A673 (cell line): ENCODE measurements at regions not wholly inside any gene's neighbourhood (a gene's known extent, or its start where the extent isn't known, plus 50 kb on each side); places are given as distances from the start of the nearest gene placed in this dataset.
A peak's percentile ranks its signal among the peaks of the same experiment; 100 is the strongest.

Experiments
- BruUV-seq: library from RNA; stranded (reverse); fragments of 400-500 nt; replicated peaks from 2 replicates; lab custom pipeline; 2021; lab: Mats Ljungman, UMichigan
- CTCF ChIA-PET: fragments of 300-600 bp; sonication (Branson Sonifier 250); formaldehyde crosslinking; loops from one replicate; lab custom pipeline; 2022; ENCODE audit warnings: antibody characterized with exemption; lab: Charles Lee
- POLR2A ChIA-PET: fragments of 300-600 bp; sonication (Branson Sonifier 250); formaldehyde crosslinking; loops from one replicate; lab custom pipeline; 2022; ENCODE audit warnings: antibody characterized with exemption; ENCODE audit not compliant: low non-redundant PET; lab: Charles Lee
- DNase-seq: peaks from one replicate; pipeline ENCODE4 v3.0.0-alpha.2; 2015; ENCODE audit warnings: low spot score
- H3K27ac ChIP-seq: fragments of 200-600 bp; sonication (generic); 2 replicates; pipeline ENCODE4 v1.5.1; 2016; ENCODE audit warnings: mixed run types, low read depth, mild to moderate bottlenecking, mixed read lengths, antibody characterized with exemption, low read length; ENCODE audit not compliant: poor library complexity, severe bottlenecking
- H3K27me3 ChIP-seq: fragments of 200-600 bp; sonication (generic); replicated peaks from 2 replicates; pipeline ENCODE4 v1.6.1; 2017; ENCODE audit warnings: mixed run types, low read depth, mild to moderate bottlenecking, mixed read lengths, antibody characterized with exemption, low read length; ENCODE audit not compliant: insufficient read depth, poor library complexity
- H3K36me3 ChIP-seq: fragments of 200-600 bp; sonication (generic); 2 replicates; pipeline ENCODE4 v1.6.1; 2016; ENCODE audit warnings: mixed run types, mild to moderate bottlenecking, mixed read lengths, antibody characterized with exemption, low read length; ENCODE audit not compliant: insufficient read depth, poor library complexity, severe bottlenecking
- H3K4me1 ChIP-seq: fragments of 200-600 bp; sonication (generic); 2 replicates; pipeline ENCODE4 v1.6.1; 2017; ENCODE audit warnings: mixed run types, mild to moderate bottlenecking, mixed read lengths, antibody characterized with exemption, low read length; ENCODE audit not compliant: insufficient read depth, poor library complexity, severe bottlenecking
- H3K4me3 ChIP-seq: fragments of 200-600 bp; sonication (generic); 2 replicates; pipeline ENCODE4 v1.5.1; 2016; ENCODE audit warnings: low read depth, mixed run types, mild to moderate bottlenecking, mixed read lengths, low read length; ENCODE audit not compliant: poor library complexity, severe bottlenecking
- H3K9me3 ChIP-seq: fragments of 200-600 bp; sonication (generic); 2 replicates; pipeline ENCODE4 v1.6.1; 2016; ENCODE audit warnings: mixed run types, low read depth, mild to moderate bottlenecking, mixed read lengths, antibody characterized with exemption, low read length; ENCODE audit not compliant: poor library complexity, severe bottlenecking
- EZH2 ChIP-seq: fragments of 200-600 bp; sonication (generic); IDR thresholded peaks from 2 replicates; pipeline ENCODE4 v1.6.1; 2017; ENCODE audit warnings: borderline replicate concordance, low read depth, mild to moderate bottlenecking, mixed read lengths, antibody characterized with exemption, low read length; ENCODE audit not compliant: poor library complexity, severe bottlenecking
- intact Hi-C: fragments of 100-400 bp; cut with micrococcal nuclease; formaldehyde crosslinking; loops from one replicate; pipeline ENCODE4 v1.10.0; 2022; ENCODE audit not compliant: unreplicated experiment
- TF ChIP-seq, protein P1 (sequence below): fragments of 300-800, 200-600 bp; sonication (generic); conservative IDR thresholded peaks from 2 replicates; pipeline ENCODE4 v1.5.1; 2017; ENCODE audit warnings: low read depth, mild to moderate bottlenecking, antibody characterized with exemption, low read length, moderate library complexity, mixed read lengths

DNA sequence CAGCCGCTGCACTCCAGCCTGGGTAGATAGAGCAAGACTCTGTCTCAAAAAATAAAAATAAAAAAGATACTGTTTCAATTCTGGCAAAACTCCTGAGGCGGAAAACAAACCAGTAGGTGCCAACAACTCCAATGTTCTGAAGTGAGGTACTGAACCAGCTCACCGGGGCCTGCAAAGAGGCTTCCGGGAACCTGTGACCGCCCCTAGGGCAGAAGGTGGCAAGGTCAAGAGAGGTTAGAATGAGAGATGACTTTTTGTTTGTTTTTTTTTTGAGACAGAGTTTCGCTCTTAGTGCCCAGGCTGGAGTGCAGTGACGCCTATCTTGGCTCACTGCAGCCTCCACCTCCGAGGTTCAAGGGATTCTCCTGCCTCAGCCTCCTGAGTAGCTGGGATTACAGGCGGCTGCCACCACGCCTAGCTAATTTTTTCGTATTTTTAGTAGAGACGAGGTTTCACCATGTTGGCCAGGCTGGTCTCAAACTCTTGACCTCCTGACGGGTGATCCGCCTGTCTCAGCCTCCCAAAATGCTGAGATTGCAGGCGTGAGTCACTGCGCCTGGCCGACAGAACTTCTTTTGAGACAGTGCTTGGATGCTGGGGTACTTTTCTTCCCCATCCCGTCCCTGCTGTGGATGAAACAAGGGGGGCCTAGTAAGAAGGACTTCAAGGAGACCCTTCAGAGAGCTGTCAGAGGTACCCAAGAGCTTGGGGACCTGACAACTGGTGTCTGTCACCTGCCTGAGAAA is 91.9 kb upstream of the SLC25A33 start:
- ChIA-PET POLR2A (interaction anchor here (0.7 kb wide), 1 partner anchor 146 kb away, joined by 4 read pairs; no protein-coding TSS in a partner anchor), CTCF (no interaction called here)
- H3K4me1 ChIP-seq: peaks cover 14% of the 10 kb centered on the region
- H3K36me3 ChIP-seq: no peaks in the 10 kb centered on the region
- intact Hi-C loops: no loop called here
- TF ChIP-seq, protein P1, sequence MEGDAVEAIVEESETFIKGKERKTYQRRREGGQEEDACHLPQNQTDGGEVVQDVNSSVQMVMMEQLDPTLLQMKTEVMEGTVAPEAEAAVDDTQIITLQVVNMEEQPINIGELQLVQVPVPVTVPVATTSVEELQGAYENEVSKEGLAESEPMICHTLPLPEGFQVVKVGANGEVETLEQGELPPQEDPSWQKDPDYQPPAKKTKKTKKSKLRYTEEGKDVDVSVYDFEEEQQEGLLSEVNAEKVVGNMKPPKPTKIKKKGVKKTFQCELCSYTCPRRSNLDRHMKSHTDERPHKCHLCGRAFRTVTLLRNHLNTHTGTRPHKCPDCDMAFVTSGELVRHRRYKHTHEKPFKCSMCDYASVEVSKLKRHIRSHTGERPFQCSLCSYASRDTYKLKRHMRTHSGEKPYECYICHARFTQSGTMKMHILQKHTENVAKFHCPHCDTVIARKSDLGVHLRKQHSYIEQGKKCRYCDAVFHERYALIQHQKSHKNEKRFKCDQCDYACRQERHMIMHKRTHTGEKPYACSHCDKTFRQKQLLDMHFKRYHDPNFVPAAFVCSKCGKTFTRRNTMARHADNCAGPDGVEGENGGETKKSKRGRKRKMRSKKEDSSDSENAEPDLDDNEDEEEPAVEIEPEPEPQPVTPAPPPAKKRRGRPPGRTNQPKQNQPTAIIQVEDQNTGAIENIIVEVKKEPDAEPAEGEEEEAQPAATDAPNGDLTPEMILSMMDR: no peak
- H3K4me3 ChIP-seq: no peak overlapping the region
- no peaks in the 10 kb centered on the region for H3K27me3 ChIP-seq
- no TSS peak for BruUV-seq
- no peak overlapping the region for H3K27ac ChIP-seq
- no peaks in the 10 kb centered on the region for H3K9me3 ChIP-seq
- no peak for DNase-seq

DNA sequence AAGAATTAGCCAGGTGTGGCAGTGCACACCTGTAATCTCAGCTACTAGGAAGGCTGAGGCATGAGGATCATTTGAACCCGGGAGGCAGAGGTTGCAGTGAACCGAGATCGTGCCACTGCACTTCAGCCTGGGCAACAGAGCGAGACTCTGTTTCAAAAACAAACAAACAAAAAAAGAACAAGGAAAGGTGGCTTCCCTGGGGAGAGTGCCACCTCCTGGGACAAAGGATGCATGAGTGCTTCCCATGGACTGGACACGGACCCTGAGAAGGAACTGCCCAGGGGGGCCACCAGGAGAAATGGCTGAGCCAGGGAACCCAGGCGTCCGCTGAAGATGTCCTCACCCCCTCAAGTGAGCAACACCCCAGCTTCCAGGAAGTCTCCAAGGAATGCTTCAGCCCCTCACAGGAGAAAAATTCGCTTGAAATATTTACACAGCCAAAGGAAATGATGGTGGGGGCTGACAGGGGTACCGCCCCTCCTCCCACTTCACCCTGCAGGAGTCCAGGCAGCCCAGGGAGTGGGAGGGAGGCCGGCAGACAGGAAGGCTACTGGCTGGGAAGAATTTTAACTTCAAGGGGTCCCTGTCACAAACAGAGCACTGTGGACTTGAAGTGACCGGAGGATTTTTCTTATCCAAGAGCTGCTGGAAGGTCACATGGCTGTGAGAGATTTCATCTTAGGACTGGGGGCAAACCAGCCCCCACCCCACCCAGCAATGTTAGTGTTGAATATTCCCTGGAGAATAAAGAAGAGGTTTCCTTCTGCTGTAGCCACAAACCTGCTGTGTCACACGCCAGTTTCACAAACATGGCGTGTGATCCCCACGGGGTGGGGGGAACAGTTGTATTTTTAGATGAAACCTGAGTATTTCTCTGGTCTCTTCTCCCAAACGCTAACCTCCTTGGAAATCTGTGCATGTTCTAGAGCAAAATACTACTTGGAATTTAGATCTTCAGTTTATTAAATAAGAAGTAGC is 90.8 kb upstream of the SLC25A33 start:
- Histone ChIP-seq H3K36me3 (no peaks in the 10 kb centered on the region), H3K27me3 (no peaks in the 10 kb centered on the region), H3K4me3 (no peak overlapping the region), H3K9me3 (no peaks in the 10 kb centered on the region), H3K27ac (peak overlapping the region; percentile 74), H3K4me1 (peaks cover 14% of the 10 kb centered on the region)
- ChIA-PET CTCF (no interaction called here), POLR2A (no interaction called here)
- intact Hi-C loops: no loop called here
- TF ChIP-seq EZH2: no peak
- TF ChIP-seq, protein P1: no peak
- no TSS peak for BruUV-seq
- peak; percentile 54 for DNase-seq

DNA sequence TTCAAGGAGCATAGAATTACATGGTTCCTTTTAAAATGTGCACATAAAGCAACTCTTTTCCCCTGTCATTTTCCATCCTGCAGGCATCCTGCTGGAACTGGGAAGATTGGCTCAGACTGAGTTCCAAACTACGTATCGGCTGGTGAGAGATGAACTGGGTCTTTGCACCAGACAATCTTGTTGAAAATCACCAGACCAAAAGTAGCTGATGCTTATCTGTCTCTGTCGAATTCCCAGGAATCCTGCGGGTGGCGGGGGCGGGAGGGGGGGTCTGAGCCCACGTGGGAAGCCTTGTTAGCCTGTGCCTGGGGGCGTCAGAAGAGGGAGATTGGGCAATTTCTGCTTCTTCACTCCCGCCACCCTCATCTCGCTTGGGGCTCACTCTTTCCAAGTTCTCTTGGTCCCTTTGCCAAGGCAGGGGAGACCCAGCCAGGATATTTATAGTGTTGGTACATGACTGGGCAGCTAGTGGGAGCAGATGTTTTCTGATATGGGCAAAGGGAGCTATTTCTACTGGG is 90.1 kb upstream of the SLC25A33 start:
- H3K9me3 ChIP-seq: no peaks in the 10 kb centered on the region
- BruUV-seq: no TSS peak
- H3K27me3 ChIP-seq: no peaks in the 10 kb centered on the region
- ChIA-PET CTCF (no interaction called here), POLR2A (no interaction called here)
- peaks cover 14% of the 10 kb centered on the region for H3K4me1 ChIP-seq
- no peaks in the 10 kb centered on the region for H3K36me3 ChIP-seq
- TF ChIP-seq EZH2: no peak
- TF ChIP-seq, protein P1: no peak
- peak; percentile 21 for DNase-seq
- H3K4me3 ChIP-seq: no peak overlapping the region
- H3K27ac ChIP-seq: peak overlapping the region; percentile 74
- intact Hi-C loops: no loop called here
